Right lobe of liver (tissue), 6 donors: ENCODE measurements at regions not wholly inside any gene's neighbourhood (a gene's known extent, or its start where the extent isn't known, plus 50 kb on each side); places are given as distances from the start of the nearest gene placed in this dataset.
"Not testable (repeated sequence)": the region's sequence is repeated elsewhere in the genome, so short reads cannot be mapped to it uniquely, and the experiment has no call there.

Experiments used
- ATAC-seq, 4 donors: fragments of 200-7000 bp; cut with Tn5 transposase; one replicate each; pipeline ENCODE4 v1.9.1; 2020; ENCODE audit warnings: mild to moderate bottlenecking in 4 of 4, moderate library complexity in 4 of 4
- DNase-seq, 3 donors: peaks; one replicate each; pipeline ENCODE4 v3.0.0-alpha.2; 2020
- H3K27ac ChIP-seq, 3 donors: fragments of 200-600 bp; one replicate each; pipeline ENCODE4 v1.8.0; 2022
- H3K27me3 ChIP-seq, 2 donors: fragments of 200-600 bp; one replicate each; pipeline ENCODE4 v1.8.0; 2022
- H3K36me3 ChIP-seq, 4 donors: fragments of 200-600 bp; sonication (generic) in 1 of 4; one replicate each; pipeline versions ENCODE4 v1.5.1 to v1.8.0; 2017 to 2022; ENCODE audit warnings: control low read depth in 1 of 4
- H3K4me1 ChIP-seq, 4 donors: fragments of 200-600 bp; sonication (generic) in 1 of 4; one replicate each; pipeline versions ENCODE4 v1.5.1 to v1.8.0; 2017 to 2022; ENCODE audit warnings: control low read depth in 1 of 4
- H3K4me3 ChIP-seq, 3 donors: fragments of 200-600 bp; one replicate each; pipeline ENCODE4 v1.8.0; 2022
- H3K9me3 ChIP-seq, 4 donors: fragments of 200-600 bp; sonication (generic) in 1 of 4; one replicate each; pipeline versions ENCODE4 v1.5.1 to v1.8.0; 2017 to 2022; ENCODE audit warnings: control low read depth in 1 of 4
- POLR2A ChIP-seq: fragments of 450-650 bp; IDR thresholded peaks from one replicate; pipeline ENCODE4 v1.6.1; 2017; ENCODE audit warnings: antibody characterized with exemption, mild to moderate bottlenecking
- WGBS: methylation state at CpG from one replicate; pipeline ENCODE4 v1.1.6; 2018; ENCODE audit warnings: low coverage, low lambda C conversion rate; ENCODE audit not compliant: insufficient coverage; ENCODE audit errors: missing lambda C conversion rate; 5-methylcytosine and 5-hydroxymethylcytosine counted together
- intact Hi-C, 2 donors: fragments of 100-400 bp; cut with DNase I; formaldehyde crosslinking; loops; one replicate each; pipeline versions ENCODE4 v1.11.2 to v1.14.1; 2022
- TF ChIP-seq, protein P1 (sequence below), 4 donors: fragments of 200-600 bp in 3 of 4; fragments of 450-650 bp in 1 of 4; IDR thresholded peaks; one replicate each; pipeline versions ENCODE4 v1.5.1 to v1.8.0; 2016 to 2022; ENCODE audit warnings: antibody characterized with exemption in 4 of 4, mild to moderate bottlenecking in 2 of 4
- donor health status: DM: no; HTN: yes; CAD: no.
- donor health status: DM: no; HTN: no; CAD: no.
- donor health status: DM: no; HTN: no; CAD: no.
- donor health status: DM: no; HTN: yes; CAD: no.
- donor health status: DM: no; HTN: yes; CAD: no.

DNA sequence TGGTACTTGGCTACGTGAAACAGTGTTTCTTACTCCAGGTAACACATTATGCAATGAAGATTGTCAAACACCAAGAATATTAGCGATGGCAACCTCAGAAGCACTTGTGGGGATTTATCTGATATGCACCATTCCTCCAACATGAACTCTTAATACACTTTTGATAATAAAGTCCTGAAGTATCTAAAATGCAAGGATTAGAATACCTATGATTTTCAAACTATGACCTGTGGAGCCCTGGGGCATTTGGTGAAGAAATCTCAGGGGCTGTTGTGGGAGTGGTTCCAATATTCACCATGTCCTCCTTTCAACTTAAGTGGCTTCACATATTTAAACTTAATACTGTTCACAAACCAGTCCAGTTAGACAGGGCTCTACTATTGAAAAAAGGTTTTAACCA is 214.6 kb upstream of the POU5F2 start:
- Histone ChIP-seq H3K9me3 (no peaks in the 10 kb centered on the region), H3K27ac (no peak overlapping the region), H3K27me3 (no peaks in the 10 kb centered on the region), H3K4me1 (no peaks in the 10 kb centered on the region), H3K4me3 (no peak overlapping the region), H3K36me3 (no peaks in the 10 kb centered on the region)
- TF ChIP-seq, protein P1, sequence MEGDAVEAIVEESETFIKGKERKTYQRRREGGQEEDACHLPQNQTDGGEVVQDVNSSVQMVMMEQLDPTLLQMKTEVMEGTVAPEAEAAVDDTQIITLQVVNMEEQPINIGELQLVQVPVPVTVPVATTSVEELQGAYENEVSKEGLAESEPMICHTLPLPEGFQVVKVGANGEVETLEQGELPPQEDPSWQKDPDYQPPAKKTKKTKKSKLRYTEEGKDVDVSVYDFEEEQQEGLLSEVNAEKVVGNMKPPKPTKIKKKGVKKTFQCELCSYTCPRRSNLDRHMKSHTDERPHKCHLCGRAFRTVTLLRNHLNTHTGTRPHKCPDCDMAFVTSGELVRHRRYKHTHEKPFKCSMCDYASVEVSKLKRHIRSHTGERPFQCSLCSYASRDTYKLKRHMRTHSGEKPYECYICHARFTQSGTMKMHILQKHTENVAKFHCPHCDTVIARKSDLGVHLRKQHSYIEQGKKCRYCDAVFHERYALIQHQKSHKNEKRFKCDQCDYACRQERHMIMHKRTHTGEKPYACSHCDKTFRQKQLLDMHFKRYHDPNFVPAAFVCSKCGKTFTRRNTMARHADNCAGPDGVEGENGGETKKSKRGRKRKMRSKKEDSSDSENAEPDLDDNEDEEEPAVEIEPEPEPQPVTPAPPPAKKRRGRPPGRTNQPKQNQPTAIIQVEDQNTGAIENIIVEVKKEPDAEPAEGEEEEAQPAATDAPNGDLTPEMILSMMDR (IDR thresholded peaks at IDR 0.05), result no peak
- TF ChIP-seq POLR2A, result no peak
- intact Hi-C loops, result no loop called here
- ATAC-seq (no peak), DNase-seq (no peak)
- 91% methylated on average over 2 of the region's 2 CpGs for WGBS

DNA sequence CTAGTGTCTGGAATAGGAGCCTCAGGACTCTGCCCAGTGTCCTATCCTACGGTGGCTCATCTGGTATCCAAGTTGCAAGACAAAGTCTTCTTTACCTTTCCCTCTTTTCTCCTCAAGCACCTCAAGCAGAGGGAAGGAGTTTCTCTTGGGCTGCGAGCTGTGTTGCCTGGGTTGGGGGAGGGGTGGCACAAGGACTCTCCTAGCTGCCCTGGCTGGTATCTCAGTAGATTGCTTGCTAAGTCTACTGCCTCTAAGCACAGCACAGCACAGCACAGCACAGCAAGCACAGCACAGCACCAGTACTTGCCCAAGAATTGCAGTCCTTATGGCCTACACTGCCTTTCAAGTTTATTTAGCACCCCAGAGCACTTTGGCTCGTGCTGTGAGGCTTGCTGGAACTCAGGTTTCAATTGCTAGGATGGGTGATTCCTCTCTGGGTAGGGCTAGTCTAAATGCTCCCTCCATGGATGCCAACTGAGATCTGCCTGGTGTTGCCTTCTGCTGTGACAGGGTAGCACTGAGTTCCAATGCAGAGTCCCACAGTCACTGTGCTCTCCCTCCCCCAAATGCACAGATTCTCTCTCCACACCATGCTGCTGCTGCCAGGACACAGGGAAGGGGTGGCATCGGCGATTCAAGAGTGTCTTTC is 213.1 kb upstream of the POU5F2 start:
- Histone ChIP-seq H3K4me1 (no peaks in the 10 kb centered on the region), H3K4me3 (no peak overlapping the region), H3K36me3 (no peaks in the 10 kb centered on the region), H3K9me3 (peaks cover 0 to 4% (median 0%) of the 10 kb centered on the region in 4 donors), H3K27ac (no peak overlapping the region), H3K27me3 (no peaks in the 10 kb centered on the region)
- DNase-seq, result no peak
- intact Hi-C loops, result no loop called here
- TF ChIP-seq POLR2A, result no peak
- TF ChIP-seq, protein P1 (IDR thresholded peaks at IDR 0.05), result no peak
- 87% methylated on average over 3 of the region's 5 CpGs for WGBS
- ATAC-seq, result no peak

DNA sequence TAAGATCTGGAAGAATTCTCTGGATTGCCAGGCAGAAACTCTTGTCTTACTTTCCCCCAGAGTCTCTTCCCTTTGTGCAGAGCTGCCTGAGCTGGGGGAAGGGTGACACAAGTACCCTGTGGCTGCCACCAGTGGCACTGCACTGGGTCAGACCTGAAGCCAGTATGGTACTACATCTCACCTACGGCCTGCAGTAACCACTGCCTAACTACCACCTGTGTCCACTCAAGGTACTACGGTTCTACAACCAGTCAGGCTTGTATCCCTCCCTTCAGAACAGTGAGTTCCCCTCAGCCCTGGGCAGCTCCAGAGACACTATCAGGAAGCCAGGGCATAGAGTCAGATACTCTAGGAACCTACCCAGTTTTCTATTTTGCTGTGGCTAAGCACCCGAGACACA is 212.0 kb upstream of the POU5F2 start:
- TF ChIP-seq POLR2A, result no peak
- TF ChIP-seq, protein P1 (IDR thresholded peaks at IDR 0.05), result no peak
- Histone ChIP-seq H3K27ac (no peak overlapping the region), H3K4me1 (no peaks in the 10 kb centered on the region), H3K4me3 (no peak overlapping the region), H3K27me3 (no peaks in the 10 kb centered on the region), H3K36me3 (no peaks in the 10 kb centered on the region), H3K9me3 (peaks cover 0 to 4% (median 0%) of the 10 kb centered on the region in 4 donors)
- intact Hi-C loops, result no loop called here
- 67% methylated on average over 1 of the region's 3 CpGs for WGBS
- DNase-seq (no peak), ATAC-seq (no peak)

DNA sequence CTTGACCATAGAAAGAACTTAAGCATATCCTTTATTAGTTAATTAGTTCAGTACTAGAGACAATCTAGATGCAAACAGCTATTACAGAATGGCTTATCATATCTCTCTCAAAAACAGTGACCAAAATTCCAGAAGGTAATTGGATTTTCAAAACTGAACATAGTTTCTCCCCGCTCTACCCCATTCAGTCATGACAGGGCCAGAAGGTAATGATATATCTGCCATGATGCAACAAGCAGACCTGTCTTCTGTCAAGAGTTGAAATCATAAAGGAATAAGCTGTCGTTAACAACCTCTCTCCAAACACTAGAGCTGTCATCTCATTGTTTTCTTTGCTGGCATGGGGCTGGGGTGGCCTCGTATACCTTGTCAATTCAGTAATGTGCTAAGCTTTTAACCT is 200.5 kb upstream of the POU5F2 start:
- intact Hi-C loops, result no loop called here
- H3K27me3 ChIP-seq, result no peaks in the 10 kb centered on the region
- TF ChIP-seq, protein P1 (IDR thresholded peaks at IDR 0.05), result no peak
- TF ChIP-seq POLR2A, result no peak
- no peak overlapping the region for H3K4me3 ChIP-seq
- H3K27ac ChIP-seq, result no peak overlapping the region
- DNase-seq (no peak), ATAC-seq (no peak)
- H3K4me1 ChIP-seq, result no peaks in the 10 kb centered on the region
- WGBS, result 88% methylated on average over 3 of the region's 3 CpGs
- H3K9me3 ChIP-seq, result no peaks in the 10 kb centered on the region
- H3K36me3 ChIP-seq, result no peaks in the 10 kb centered on the region

DNA sequence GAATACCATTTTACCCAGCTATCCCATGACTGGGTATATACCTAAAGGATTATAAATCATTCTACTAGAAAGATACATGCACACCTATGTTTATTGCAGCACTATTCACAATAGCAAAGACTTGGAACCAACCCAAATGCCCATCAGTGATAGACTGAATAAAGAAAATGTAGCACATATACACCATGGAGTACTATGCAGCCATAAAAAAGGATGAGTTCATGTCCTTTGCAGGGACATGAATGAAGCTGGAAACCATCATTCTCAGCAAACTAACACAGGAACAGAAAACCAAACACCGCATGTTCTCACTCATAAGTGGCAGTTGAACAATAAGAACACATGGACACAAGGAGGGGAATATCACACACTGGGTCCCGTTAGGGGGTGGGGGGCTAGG is 191.9 kb upstream of the POU5F2 start:
- DNase-seq, H3K4me3 ChIP-seq, H3K4me1 ChIP-seq, H3K9me3 ChIP-seq, H3K27ac ChIP-seq, ATAC-seq, H3K36me3 ChIP-seq, intact Hi-C loops, H3K27me3 ChIP-seq: not testable (repeated sequence)
- 86% methylated on average over 2 of the region's 2 CpGs for WGBS
